HEK293 (cell line): ENCODE measurements at regions not wholly inside any gene's neighbourhood (a gene's known extent, or its start where the extent isn't known, plus 50 kb on each side); places are given as distances from the start of the nearest gene placed in this dataset.

Experiments used
- CTCF ChIA-PET: fragments of 350-600 bp; formaldehyde crosslinking; extraction: SDS; loops from one replicate; lab custom pipeline; 2021; ENCODE audit warnings: antibody characterized with exemption; lab: Yijun Ruan, JAX
- POLR2A ChIA-PET: fragments of 300-600 bp; formaldehyde crosslinking; extraction: SDS; loops from one replicate; lab custom pipeline; 2020; ENCODE audit warnings: antibody characterized with exemption, inconsistent platforms; lab: Yijun Ruan, JAX
- H3K27ac ChIP-seq: fragments of 200-500 bp; sonication (Bioruptor generic); 2 replicates; pipeline ENCODE4 v1.5.1; 2014; ENCODE audit warnings: low read depth, low read length, control low read depth, inconsistent platforms; ENCODE audit errors: extremely low read depth
- H3K36me3 ChIP-seq, 2 experiments: fragments of 200-500 bp in 1 of 2; sonication (Bioruptor generic) in 1 of 2; 1 replicate in 1 of 2; 2 replicates in 1 of 2; pipeline ENCODE4 v1.5.1; 2014 to 2017; ENCODE audit warnings: inconsistent platforms in 2 of 2, low read length in 2 of 2; ENCODE audit not compliant: control insufficient read depth in 2 of 2, insufficient read depth in 1 of 2
- H3K4me1 ChIP-seq: fragments of 200-500 bp; sonication (Bioruptor generic); 2 replicates; pipeline ENCODE4 v1.5.1; 2014; ENCODE audit warnings: mild to moderate bottlenecking, low read length, inconsistent platforms; ENCODE audit not compliant: control insufficient read depth, insufficient read depth
- H3K4me3 ChIP-seq: 2 replicates; pipeline ENCODE4 v1.5.1; 2011; ENCODE audit warnings: low read depth, mild to moderate bottlenecking, control low read depth, low read length, moderate library complexity
- H3K9me3 ChIP-seq: fragments of 200-500 bp; sonication (Bioruptor generic); 2 replicates; pipeline ENCODE4 v1.5.1; 2014; ENCODE audit warnings: low read depth, low read length, inconsistent platforms; ENCODE audit not compliant: control insufficient read depth, insufficient read depth
- KLF8 ChIP-seq: fragments of 450-650 bp; formaldehyde crosslinking; IDR thresholded peaks from 2 replicates; pipeline ENCODE4 v1.5.1; 2016; ENCODE audit warnings: missing biosample characterization, missing genetic modification characterization
- OVOL3 ChIP-seq: fragments of 450-650 bp; formaldehyde crosslinking; IDR thresholded peaks from 2 replicates; pipeline ENCODE4 v1.5.1; 2016; ENCODE audit warnings: missing biosample characterization, missing genetic modification characterization
- TCF7L2 ChIP-seq: IDR thresholded peaks from 2 replicates; pipeline ENCODE4 v1.6.1; 2011; ENCODE audit warnings: low read depth, mild to moderate bottlenecking, inconsistent platforms, low read length, moderate library complexity, borderline replicate concordance
- TRIM28 ChIP-seq: IDR thresholded peaks from 2 replicates; pipeline ENCODE4 v1.6.1; 2011; ENCODE audit warnings: low read length, control low read depth, borderline replicate concordance
- ZBTB7A ChIP-seq: fragments of 450-650 bp; formaldehyde crosslinking; IDR thresholded peaks from 2 replicates; pipeline ENCODE4 v1.5.1; 2016; ENCODE audit warnings: low read depth, missing biosample characterization, missing genetic modification characterization
- ZEB2 ChIP-seq: fragments of 450-650 bp; formaldehyde crosslinking; IDR thresholded peaks from 2 replicates; pipeline ENCODE4 v1.5.1; 2016; ENCODE audit warnings: missing biosample characterization, missing genetic modification characterization
- ZFP69B ChIP-seq: fragments of 450-650 bp; formaldehyde crosslinking; IDR thresholded peaks from 2 replicates; pipeline ENCODE4 v1.5.1; 2016; ENCODE audit warnings: missing biosample characterization, missing genetic modification characterization
- ZIC2 ChIP-seq: fragments of 450-650 bp; formaldehyde crosslinking; IDR thresholded peaks from 2 replicates; pipeline ENCODE4 v1.5.1; 2016; ENCODE audit warnings: missing biosample characterization, missing genetic modification characterization
- ZNF138 ChIP-seq: fragments of 450-650 bp; formaldehyde crosslinking; IDR thresholded peaks from 2 replicates; pipeline ENCODE4 v1.5.1; 2016; ENCODE audit warnings: missing biosample characterization, missing genetic modification characterization, borderline replicate concordance
- ZNF169 ChIP-seq: fragments of 450-650 bp; formaldehyde crosslinking; IDR thresholded peaks from 2 replicates; pipeline ENCODE4 v1.5.1; 2016; ENCODE audit warnings: missing biosample characterization, missing genetic modification characterization
- ZNF341 ChIP-seq: fragments of 450-650 bp; formaldehyde crosslinking; IDR thresholded peaks from 2 replicates; pipeline ENCODE4; 2016; ENCODE audit warnings: low read depth, missing biosample characterization, missing genetic modification characterization
- ZNF558 ChIP-seq: fragments of 450-650 bp; formaldehyde crosslinking; IDR thresholded peaks from 2 replicates; pipeline ENCODE4 v1.5.1; 2016; ENCODE audit warnings: missing biosample characterization, missing genetic modification characterization
- ZNF571 ChIP-seq: fragments of 450-650 bp; formaldehyde crosslinking; IDR thresholded peaks from 2 replicates; pipeline ENCODE4 v1.5.0; 2017; ENCODE audit warnings: missing biosample characterization, missing genetic modification characterization
- ZNF843 ChIP-seq: fragments of 450-650 bp; formaldehyde crosslinking; IDR thresholded peaks from 2 replicates; pipeline ENCODE4 v1.5.1; 2016; ENCODE audit warnings: missing biosample characterization, missing genetic modification characterization
- TF ChIP-seq, protein P1 (sequence below): fragments of 450-650 bp; formaldehyde crosslinking; IDR thresholded peaks from 2 replicates; pipeline ENCODE4 v1.5.1; 2016; ENCODE audit warnings: missing biosample characterization, missing genetic modification characterization
- TF ChIP-seq, protein P2 (sequence below): fragments of 450-650 bp; formaldehyde crosslinking; IDR thresholded peaks from 2 replicates; pipeline ENCODE4 v1.5.1; 2017; ENCODE audit warnings: missing biosample characterization, missing genetic modification characterization
- TF ChIP-seq, protein P3 (sequence below): fragments of 450-650 bp; formaldehyde crosslinking; IDR thresholded peaks from 2 replicates; pipeline ENCODE4 v1.5.1; 2016; ENCODE audit warnings: missing biosample characterization, missing genetic modification characterization
- TF ChIP-seq, protein P4 (sequence below): fragments of 450-650 bp; formaldehyde crosslinking; IDR thresholded peaks from 2 replicates; pipeline ENCODE4 v1.5.1; 2016; ENCODE audit warnings: missing biosample characterization, missing genetic modification characterization, low read depth
- TF ChIP-seq, protein P5 (sequence below): fragments of 450-650 bp; formaldehyde crosslinking; optimal IDR thresholded peaks from 2 replicates; pipeline ENCODE3; 2016; ENCODE audit warnings: missing biosample characterization, mild to moderate bottlenecking, missing genetic modification characterization
- TF ChIP-seq, protein P6 (sequence below): fragments of 450-650 bp; formaldehyde crosslinking; IDR thresholded peaks from 2 replicates; pipeline ENCODE4 v1.5.1; 2016; ENCODE audit warnings: missing biosample characterization, missing genetic modification characterization

DNA sequence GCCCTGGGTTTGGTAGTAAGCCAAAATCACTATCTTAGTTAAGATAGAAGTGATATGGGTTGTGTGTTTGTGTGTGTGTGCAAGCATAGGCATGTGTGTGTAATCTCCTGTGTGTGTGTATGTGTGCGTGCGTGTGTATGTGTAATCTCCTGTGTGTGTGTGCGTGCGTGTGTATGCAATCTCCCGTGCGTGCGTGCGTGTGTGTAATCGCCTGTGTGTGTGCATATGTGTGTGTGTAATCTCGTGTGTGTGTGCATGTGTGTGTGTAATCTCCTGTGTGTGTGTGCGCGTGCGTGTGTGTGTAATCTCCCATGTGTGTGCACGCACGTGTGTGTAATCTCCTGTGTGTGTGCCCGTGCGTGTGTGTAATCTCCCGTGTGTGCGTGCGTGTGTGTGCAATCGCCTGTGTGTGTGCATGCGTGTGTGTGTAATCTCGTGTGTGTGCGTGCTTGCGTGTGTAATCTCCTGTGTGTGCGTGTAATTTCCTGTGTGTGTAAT, 219.3 kb upstream of the GGTLC1 start:
- CTCF ChIA-PET, result no interaction called here
- Histone ChIP-seq H3K27ac (no peak overlapping the region), H3K4me3 (no peak overlapping the region), H3K4me1 (no peaks in the 10 kb centered on the region), H3K36me3 (no peaks in the 10 kb centered on the region), H3K9me3 (no peaks in the 10 kb centered on the region)
- TF ChIP-seq, protein P1, sequence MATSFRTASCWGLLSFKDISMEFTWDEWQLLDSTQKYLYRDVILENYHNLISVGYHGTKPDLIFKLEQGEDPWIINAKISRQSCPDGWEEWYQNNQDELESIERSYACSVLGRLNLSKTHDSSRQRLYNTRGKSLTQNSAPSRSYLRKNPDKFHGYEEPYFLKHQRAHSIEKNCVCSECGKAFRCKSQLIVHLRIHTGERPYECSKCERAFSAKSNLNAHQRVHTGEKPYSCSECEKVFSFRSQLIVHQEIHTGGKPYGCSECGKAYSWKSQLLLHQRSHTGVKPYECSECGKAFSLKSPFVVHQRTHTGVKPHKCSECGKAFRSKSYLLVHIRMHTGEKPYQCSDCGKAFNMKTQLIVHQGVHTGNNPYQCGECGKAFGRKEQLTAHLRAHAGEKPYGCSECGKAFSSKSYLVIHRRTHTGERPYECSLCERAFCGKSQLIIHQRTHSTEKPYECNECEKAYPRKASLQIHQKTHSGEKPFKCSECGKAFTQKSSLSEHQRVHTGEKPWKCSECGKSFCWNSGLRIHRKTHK (tag by site-specific recombination), result no peak
- TF ChIP-seq ZFP69B (tag by site-specific recombination), result no peak
- no peak for TF ChIP-seq ZNF138
- TF ChIP-seq ZNF571 (tag by site-specific recombination), result no peak
- no peak for TF ChIP-seq TCF7L2
- TF ChIP-seq ZNF558 (tag by site-specific recombination), result no peak
- TF ChIP-seq, protein P2, sequence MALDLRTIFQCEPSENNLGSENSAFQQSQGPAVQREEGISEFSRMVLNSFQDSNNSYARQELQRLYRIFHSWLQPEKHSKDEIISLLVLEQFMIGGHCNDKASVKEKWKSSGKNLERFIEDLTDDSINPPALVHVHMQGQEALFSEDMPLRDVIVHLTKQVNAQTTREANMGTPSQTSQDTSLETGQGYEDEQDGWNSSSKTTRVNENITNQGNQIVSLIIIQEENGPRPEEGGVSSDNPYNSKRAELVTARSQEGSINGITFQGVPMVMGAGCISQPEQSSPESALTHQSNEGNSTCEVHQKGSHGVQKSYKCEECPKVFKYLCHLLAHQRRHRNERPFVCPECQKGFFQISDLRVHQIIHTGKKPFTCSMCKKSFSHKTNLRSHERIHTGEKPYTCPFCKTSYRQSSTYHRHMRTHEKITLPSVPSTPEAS (tag by site-specific recombination), result peak; percentile 95
- TF ChIP-seq ZNF843 (tag by site-specific recombination), result no peak
- POLR2A ChIA-PET, result no interaction called here

DNA sequence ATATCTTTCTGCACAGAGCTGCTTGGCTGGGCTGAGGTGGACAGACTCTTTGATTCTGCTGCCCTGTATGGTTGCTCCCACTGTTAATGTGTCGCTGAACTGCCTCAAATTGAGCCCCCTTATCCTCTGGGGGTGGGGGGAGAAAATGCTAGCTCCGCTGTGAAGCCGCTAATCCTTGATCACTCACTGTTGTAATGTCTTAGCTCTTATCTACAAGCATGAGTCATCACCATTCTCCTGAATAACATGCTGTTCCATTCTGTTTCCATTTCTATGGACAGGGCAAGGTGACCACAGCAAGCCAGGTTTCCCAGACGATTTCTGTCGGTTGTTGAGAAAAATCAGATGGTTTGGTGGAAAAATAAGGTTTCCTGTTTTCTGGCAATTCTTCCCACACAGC, 218.4 kb upstream of the GGTLC1 start:
- Histone ChIP-seq H3K9me3 (no peaks in the 10 kb centered on the region), H3K4me3 (no peak overlapping the region), H3K4me1 (no peaks in the 10 kb centered on the region), H3K36me3 (no peaks in the 10 kb centered on the region), H3K27ac (no peak overlapping the region)
- POLR2A ChIA-PET, result no interaction called here
- TF ChIP-seq ZNF169 (tag by site-specific recombination) (no peak), ZEB2 (tag by site-specific recombination) (no peak), ZNF341 (peak; percentile 74), KLF8 (tag by site-specific recombination) (no peak), OVOL3 (tag by site-specific recombination) (no peak), TRIM28 (0 out of 2 replicates have a peak, but pooled peaks have one; percentile 30), ZIC2 (peak; percentile 62), ZBTB7A (tag by site-specific recombination) (no peak)
- TF ChIP-seq, protein P3, sequence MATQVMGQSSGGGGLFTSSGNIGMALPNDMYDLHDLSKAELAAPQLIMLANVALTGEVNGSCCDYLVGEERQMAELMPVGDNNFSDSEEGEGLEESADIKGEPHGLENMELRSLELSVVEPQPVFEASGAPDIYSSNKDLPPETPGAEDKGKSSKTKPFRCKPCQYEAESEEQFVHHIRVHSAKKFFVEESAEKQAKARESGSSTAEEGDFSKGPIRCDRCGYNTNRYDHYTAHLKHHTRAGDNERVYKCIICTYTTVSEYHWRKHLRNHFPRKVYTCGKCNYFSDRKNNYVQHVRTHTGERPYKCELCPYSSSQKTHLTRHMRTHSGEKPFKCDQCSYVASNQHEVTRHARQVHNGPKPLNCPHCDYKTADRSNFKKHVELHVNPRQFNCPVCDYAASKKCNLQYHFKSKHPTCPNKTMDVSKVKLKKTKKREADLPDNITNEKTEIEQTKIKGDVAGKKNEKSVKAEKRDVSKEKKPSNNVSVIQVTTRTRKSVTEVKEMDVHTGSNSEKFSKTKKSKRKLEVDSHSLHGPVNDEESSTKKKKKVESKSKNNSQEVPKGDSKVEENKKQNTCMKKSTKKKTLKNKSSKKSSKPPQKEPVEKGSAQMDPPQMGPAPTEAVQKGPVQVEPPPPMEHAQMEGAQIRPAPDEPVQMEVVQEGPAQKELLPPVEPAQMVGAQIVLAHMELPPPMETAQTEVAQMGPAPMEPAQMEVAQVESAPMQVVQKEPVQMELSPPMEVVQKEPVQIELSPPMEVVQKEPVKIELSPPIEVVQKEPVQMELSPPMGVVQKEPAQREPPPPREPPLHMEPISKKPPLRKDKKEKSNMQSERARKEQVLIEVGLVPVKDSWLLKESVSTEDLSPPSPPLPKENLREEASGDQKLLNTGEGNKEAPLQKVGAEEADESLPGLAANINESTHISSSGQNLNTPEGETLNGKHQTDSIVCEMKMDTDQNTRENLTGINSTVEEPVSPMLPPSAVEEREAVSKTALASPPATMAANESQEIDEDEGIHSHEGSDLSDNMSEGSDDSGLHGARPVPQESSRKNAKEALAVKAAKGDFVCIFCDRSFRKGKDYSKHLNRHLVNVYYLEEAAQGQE, result no peak
- TF ChIP-seq, protein P4, sequence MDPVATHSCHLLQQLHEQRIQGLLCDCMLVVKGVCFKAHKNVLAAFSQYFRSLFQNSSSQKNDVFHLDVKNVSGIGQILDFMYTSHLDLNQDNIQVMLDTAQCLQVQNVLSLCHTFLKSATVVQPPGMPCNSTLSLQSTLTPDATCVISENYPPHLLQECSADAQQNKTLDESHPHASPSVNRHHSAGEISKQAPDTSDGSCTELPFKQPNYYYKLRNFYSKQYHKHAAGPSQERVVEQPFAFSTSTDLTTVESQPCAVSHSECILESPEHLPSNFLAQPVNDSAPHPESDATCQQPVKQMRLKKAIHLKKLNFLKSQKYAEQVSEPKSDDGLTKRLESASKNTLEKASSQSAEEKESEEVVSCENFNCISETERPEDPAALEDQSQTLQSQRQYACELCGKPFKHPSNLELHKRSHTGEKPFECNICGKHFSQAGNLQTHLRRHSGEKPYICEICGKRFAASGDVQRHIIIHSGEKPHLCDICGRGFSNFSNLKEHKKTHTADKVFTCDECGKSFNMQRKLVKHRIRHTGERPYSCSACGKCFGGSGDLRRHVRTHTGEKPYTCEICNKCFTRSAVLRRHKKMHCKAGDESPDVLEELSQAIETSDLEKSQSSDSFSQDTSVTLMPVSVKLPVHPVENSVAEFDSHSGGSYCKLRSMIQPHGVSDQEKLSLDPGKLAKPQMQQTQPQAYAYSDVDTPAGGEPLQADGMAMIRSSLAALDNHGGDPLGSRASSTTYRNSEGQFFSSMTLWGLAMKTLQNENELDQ, result no peak
- TF ChIP-seq, protein P5, sequence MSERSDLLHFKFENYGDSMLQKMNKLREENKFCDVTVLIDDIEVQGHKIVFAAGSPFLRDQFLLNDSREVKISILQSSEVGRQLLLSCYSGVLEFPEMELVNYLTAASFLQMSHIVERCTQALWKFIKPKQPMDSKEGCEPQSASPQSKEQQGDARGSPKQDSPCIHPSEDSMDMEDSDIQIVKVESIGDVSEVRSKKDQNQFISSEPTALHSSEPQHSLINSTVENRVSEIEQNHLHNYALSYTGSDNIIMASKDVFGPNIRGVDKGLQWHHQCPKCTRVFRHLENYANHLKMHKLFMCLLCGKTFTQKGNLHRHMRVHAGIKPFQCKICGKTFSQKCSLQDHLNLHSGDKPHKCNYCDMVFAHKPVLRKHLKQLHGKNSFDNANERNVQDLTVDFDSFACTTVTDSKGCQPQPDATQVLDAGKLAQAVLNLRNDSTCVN, result no peak
- TF ChIP-seq, protein P6, sequence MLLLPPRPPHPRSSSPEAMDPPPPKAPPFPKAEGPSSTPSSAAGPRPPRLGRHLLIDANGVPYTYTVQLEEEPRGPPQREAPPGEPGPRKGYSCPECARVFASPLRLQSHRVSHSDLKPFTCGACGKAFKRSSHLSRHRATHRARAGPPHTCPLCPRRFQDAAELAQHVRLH (tag by site-specific recombination), result no peak
- CTCF ChIA-PET, result interaction anchor here (0.7 kb wide), 1 partner anchor 46 kb away, joined by 4 read pairs; no protein-coding TSS in a partner anchor
